DMS 273 (cell line): ENCODE measurements at regions not wholly inside any gene's neighbourhood (a gene's known extent, or its start where the extent isn't known, plus 50 kb on each side); places are given as distances from the start of the nearest gene placed in this dataset.

Source experiments
- DNase-seq: peaks from one replicate; lab custom pipeline; 2025; ENCODE audit not compliant: unreplicated experiment; lab: John Stamatoyannopoulos, UW

DNA sequence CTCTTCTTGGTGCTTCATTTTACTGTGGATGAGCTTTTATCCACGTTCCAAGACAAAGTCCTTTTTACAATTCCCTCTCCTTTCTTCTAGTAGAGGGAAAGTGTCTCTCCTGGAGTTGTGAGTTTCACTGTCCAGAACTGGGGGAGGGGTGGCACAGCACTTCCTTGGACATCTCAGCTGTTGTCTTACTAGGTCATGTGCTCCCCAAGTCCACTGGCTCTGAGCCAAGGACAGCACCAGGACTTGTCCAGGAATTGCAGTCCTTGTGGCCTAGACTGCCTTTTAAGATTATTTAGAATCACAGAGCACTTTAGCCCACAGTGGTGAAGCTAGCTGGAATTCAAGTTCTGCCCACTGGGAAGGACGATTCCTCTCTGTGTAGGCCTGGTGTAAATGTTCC lies 700.2 kb upstream of the PTPRD start:
- DNase-seq: peak; percentile 2

DNA sequence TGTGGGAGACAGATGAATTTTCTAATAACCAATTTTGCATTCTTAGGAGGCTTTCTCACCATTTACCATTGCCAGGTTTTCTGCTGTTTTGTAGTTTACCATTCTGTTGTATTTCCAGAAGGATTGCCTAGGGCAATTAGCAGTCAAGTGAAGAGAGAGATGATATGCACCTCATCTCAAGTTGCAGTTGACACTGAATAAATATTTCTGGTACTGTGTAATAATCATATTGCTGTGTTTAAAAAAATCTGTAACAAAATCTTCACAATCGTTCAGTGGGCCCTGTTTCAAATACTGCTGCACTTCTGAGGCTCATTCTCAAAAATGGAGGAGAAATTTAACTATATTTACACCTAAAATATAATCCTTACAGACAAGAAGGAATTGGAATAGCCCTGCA lies 706.1 kb upstream of the PTPRD start:
- no peak for DNase-seq

DNA sequence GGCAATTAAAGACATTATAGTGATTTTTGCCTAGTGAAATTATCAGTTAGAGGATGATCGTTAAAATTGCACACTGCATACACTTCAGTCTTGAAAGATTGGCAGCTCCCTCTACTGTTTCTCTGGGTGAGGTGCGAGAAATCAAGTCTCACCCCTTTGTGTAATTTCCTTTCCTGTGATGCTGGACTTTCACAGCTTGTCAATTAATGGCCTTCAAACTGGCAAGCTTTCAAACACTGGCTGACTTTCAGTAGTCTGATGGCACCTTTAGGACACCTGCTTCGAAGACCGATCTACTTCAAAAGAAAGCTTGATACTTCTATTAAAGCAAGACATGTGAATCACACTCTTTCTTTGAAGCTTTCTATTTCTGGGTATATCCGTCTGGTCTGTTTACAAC lies 706.7 kb upstream of the PTPRD start:
- DNase-seq: peak; percentile 76

DNA sequence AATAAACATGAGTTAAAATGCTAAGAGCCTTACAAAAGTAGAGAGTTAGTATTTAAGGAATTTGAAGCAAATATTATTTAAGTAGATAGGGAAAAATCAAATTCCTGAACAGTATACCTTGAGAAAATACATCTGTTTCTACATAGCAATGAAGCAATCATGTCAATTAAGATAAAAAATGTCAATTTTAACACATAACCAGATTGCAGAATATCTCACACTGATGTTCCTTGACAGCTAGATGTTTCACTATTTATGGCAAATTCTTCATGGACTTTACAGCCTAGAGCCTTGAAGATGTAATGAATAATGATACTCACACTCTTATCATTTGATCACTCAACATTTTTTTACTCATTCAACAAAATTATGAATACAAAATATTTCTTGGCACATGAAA lies 708.2 kb upstream of the PTPRD start:
- DNase-seq: no peak

DNA sequence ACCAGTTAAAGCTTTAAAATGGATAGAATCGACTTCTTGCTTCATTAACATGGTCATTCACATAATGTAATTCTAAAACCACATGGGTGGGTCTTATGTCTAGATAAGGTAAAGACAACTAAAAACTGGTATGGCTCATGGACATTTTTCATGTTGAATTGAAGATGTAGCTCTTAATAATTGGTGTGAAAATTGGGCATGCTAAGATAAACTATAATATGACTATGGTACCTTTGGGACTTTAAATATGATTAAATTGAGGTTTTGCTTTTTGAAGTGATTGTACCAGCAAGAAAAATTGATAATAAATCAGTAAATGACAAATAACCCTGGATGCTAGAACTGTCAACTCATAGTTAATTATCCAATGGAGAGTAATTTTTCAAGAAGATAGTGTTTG lies 710.7 kb upstream of the PTPRD start:
- DNase-seq: no peak

DNA sequence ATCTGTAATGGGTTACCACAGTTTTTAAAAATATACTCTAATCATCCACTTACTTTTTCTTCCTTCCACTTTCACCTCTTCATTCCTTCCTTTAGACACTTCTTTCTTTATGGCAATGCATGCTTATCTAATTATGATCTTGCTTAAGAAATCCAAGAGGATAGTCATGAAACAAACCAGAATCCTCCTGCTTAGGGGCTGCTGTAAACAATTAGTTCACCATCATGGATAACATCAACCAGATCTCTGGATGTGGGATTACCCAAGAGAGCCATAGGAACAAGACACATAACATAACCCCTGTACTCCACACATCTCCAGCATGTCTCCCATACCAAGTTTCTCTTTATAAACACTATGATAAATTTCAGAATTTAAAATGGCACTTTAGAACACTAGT lies 713.4 kb upstream of the PTPRD start:
- no peak for DNase-seq

DNA sequence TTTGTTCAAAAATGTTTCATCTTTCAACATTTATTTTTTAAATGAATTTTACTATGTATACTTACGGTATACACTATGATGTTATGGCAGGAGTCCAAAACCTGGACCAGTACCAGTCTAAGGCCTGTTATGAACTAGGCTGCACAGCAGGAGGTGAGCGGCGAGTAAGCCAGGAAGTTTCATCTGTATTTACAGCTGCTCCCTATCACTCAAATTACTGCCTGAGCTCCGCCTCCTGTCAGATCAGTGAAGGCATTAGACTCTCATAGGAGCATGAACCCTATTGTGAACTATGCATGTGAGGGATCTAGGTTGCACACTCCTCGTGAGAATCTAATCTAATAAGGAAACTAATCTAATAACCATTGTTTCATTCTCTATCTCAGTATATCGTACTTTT lies 715.5 kb upstream of the PTPRD start:
- DNase-seq: peak; percentile 5

DNA sequence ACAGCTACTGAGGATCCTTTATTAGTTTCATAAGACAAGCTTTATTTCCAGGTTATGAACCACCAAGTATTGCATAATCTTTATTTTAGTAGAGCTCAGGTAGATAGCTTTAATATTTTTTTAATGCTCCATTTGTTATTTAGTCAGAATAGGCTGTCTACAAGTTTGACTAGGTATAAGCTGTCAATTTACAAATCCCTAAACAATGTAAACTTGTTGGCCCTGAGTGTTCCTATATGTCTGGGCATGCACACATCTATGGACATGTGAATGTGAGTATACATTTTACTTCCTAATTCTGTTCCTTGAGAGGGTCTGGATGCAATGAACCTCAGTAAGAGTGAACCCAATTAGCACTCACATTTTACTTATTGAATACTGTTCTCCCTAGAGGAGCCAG lies 722.2 kb upstream of the PTPRD start:
- DNase-seq: no peak

DNA sequence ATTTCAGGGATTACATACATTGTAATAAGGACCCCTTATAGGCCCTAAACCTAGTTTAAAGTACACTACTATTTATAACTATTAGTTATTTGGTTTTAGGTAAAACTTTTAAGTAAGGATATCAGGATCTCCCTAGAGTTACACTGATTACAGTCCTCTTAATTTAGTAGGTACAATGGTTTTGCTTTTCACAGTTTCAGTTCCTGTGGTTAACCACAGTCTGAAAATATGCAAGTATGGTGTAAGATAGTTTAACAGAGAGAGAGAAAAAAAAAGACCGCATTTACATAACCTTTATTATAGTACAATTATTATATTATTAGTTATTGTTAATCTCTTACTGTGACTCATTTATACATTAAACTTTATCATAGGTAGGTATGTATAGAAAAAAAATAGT lies 725.3 kb upstream of the PTPRD start:
- no peak for DNase-seq

DNA sequence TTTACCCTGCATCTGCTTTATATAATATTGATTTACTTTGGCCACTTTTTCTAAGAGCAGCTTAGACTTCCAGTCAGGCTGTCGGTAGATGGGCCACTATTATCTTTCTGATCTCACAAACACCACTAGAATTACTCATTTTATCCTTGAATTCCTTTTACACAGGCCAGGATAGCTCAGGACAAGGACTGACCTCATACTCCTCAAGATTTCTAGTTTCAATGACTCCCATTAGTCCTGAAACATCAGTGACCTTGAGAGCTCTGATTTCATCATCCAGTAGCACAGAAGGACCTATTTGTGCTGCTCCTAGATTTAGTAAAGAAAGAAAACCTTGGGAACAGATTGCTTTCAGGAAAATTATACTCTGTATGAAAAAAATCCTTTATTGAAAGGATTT lies 727.9 kb upstream of the PTPRD start:
- DNase-seq: no peak

DNA sequence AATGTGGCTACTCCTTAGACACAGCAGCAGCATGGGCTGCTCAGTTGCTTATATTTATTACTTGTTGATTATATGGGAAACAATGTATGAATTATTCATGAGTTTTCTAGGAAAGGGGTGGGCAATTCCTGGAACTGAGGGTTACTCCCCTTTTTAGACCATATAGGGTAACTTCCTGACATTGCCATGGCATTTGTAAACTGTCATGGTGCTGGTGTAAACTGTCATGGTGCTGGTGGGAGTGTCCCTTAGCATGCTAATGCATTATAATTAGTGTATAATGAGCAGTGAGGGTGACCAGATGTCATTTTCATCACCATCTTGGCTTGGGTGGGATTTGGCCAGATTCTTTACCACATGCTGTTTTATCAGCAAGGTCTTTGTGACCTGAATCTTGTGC lies 734.6 kb upstream of the PTPRD start:
- no peak for DNase-seq

DNA sequence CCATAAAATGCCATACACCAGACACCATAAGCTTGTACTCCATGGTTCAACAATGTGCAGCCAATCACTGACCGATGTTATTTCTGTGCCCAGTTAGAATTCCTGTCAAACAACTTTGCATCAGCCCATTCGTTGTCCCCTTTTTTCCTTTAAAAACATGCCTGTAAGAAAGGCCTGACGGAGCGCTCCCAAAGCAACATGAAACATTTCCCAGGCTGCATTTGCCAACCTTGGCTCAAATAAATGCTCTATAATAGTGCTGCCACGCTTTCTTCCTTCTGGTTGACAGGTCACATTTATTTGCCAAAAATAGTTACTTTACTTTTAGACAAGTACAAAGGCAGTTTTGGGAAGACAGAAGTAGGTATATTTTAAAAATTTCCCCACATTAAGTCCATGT lies 735.6 kb upstream of the PTPRD start:
- no peak for DNase-seq

DNA sequence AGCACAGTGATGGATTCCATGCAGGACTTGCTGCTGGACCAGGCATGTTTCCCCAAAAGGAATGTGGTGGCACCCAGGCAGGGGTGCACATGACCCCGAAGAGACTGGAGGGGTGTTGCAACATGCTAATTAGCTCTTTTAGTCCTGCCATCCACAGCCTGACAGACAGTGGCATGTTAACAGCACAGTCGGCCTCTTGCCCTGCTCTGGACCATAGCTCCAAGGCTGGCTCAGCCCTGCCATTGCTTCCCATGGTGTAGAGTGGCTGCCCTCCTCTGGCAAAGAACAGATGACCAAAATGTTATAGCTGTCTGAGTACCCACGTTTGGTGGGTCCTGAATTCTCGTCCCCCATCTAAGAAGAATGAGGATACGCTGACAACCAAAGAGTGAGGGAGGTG lies 736.4 kb upstream of the PTPRD start:
- DNase-seq: no peak

DNA sequence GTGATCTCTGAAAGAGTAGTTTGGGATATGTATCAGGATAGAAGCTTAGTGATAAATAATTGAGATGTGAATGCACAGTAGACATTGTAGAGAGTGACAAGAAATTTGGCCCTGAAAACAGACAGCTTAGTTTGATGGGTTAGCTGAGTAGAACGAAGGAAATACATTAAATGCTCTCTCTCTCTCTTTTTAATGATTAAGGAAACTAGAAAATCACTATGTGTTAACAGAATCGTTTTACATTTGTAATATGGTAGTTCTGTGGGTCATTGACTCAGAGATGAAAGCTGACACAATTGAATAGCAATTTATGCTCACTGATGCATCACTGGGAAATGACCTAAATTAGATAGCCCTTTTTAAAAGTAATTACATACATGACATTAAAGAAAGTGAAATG lies 739.8 kb upstream of the PTPRD start:
- no peak for DNase-seq

DNA sequence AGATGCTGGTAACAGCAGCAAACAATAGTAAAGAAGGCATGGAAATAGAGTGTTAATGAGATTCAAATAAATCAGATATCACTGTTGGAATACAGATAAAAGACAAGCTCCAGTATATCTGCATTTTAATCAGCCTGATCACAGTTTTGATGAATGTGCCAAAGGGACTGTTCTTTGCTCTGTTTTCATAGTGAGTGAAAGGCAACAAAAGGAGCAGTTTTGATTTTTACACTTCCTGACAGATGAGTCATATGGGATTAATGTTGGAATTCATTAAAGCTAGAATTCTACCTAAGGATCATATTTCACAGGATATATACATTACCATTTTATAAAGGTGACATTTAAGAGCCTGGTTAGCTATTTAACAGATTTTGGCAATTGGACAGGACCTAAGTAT lies 743.3 kb upstream of the PTPRD start:
- peak; percentile 34 for DNase-seq

DNA sequence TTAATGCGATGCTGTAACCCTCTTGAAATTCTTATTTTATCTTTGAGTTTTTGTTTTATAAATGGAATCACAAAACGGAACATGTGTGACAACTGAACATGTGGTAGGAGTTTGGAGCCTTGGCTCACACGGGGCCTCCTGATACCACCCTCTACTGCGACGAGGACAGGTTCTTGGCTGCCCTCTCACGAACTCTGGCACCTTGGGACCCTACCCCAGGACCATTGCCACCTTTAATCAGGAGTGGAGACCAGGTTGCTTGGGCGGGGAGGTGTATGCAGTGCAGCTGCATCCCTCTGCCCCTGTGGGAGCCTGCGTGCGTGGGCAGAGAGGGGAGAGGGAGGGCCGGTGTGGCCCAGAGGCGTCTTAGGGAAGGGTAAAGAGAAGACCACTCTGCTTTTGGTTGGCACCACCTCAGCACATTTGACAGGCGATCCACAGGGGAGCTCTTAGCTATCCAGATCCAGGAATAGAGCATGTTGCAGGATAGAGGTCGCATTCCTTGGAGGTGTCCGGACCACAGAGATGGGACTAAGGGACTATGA lies 753.9 kb upstream of the PTPRD start:
- no peak for DNase-seq

DNA sequence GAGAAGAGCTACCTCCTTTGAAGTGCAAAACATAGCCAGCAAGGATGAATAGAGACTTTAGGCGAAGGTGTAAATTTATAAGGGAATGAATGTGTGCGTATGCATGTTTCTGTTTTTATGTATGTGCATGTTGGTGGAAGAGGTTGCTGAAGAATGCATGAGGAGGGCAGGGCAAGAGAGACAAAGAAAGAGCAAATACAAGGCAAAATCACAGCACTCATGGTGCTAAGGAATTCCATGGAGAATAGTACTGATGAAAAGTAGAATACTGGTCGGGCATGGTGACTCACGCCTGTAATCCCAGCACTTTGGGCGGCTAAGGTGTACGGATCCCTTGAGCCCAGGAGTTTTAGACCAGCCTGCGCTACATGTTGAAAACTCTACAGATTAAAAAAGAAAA lies 762.1 kb upstream of the PTPRD start:
- DNase-seq: no peak

DNA sequence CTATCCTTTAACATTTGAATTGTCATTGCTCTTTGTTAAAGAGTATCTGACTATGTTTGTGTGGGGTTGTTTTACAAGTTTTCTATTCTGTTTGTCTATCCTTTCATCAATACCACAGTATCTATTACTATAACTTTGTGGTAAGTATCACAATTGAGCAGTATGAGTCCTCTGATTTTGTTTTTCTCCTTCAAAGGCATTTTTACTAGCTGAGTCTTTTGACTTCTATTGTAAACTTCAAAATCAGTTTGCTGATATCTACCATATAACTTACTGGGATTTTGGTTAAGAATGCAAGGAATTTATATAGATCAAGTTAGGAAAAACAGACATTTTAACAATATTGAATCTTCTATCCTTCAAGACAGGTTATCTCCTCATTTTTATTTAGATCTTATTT lies 789.8 kb upstream of the PTPRD start:
- DNase-seq: no peak

DNA sequence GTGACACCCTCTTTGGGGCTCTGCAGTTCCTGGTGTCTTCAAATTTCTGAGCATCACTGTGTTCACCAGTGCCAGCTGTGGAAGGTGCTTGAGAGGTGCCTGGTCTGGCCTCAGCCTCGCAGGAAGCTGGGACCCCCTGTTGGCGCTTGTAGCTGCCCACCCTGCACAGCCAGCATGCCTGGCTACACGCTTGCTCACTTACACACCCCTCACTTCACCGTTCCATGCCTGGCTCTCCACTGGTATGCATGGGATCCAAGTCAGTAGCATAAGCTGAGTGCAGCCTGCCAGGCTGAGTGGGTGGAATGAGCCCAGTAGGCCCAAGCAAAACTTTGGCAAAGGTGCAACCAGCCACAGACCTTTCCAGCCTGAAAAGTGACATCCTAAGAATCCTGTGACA lies 801.4 kb upstream of the PTPRD start:
- no peak for DNase-seq

DNA sequence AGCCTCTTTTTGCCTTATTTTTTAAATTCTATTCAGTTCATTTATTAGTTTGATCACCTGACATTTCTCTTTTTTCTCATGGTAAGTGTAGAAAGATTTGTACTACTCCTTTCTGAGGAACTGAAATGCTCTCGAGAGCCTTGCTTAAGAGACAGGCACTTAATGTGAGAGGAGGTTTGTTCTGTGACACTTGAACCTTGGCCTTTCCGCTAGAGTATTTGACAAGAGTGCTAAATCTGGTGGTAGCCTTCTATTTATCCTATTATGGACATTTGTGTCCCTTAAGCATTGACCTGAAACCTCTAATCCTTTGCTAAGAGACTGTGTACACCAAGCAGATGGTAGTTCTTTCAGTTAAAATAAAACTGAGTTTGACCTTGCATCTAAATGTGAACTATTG lies 805.0 kb upstream of the PTPRD start:
- no peak for DNase-seq

DNA sequence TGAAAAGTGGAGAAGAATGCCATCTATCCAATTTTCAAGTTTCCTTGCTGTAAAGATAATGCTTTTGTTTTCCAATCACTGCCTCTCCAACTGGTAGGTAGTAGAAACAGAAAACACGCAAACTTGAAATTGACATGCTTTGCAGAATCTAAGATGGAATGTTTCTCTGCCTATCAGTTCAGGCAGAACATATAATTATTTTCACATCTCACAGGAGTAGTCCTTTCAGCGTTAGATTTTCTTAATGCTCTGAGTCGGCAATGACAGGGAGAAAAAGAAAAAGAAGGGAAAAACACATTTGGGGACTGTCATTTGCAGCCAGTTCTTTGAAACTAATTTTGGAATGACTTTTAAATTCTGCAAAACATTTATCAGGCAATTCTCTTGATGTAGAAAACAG lies 818.7 kb upstream of the PTPRD start:
- no peak for DNase-seq

DNA sequence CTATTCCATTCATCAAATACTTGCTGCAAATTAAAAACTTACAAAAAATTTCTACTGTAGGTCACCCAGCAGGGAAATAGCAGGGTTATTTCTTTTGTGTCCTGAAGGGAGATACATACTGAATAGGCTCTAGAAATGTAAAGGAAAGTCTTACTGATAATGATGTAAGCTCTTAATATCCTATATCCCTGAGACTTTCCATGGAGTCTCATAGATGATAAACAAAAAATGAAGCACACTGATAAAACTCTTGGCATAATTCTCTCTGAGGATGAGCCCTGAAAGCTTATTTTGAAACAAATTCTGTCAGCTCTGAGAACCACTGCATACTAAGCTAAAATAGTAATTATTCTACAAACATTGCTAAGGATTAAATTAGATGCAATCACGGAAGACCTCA lies 819.6 kb upstream of the PTPRD start:
- DNase-seq: no peak

DNA sequence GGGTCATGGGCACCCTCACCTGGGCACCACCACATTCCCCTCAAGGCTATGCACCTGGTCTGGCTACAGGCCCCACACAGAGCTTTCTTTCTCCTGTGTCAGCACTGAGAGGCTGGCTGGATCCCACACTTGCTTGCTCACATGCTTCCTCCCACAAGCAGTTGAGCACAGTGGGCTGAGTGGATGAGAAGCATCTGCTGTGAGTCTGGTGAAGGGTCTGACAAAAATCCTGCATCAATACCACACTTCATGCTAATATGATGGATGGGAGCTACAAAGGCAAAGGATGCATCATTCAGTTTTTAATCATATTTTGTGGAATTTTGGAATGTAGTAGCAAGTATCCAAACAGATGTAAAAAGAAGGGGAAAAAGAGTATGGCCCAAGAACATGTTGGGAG lies 830.8 kb upstream of the PTPRD start:
- DNase-seq: no peak
